ENCODE measurements at regions not wholly inside any gene's neighbourhood (a gene's known extent, or its start where the extent isn't known, plus 50 kb on each side); places are given as distances from the start of the nearest gene placed in this dataset.

DNA sequence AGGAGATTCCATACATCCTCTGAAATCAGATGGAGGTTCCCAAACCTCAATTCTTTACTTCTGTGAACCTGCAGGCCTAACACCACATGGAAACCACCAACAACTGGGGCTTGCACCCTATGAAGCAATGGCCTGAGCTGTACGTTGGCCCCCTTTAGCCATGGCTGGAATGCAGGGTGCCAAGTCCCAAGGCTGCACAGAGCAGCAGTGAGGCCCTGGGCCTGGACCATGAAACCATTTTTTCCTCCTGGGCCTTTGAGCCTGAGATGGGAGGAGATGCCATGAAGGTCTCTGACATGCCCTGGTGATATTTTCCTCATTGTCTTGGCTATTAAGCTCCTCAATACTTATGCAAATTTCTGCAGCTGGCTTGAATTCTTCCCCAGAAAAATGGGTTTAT is 983.8 kb downstream of the CDH9 start:
- no peak overlapping the region for H3K9ac ChIP-seq (ENCODE audit: low read length in 5 of 5)
- no peaks in the 10 kb centered on the region for H3K27me3 ChIP-seq (ENCODE audit: control insufficient read depth in 5 of 5, insufficient read depth in 4 of 5, low read length in 5 of 5)
- H3K4me1 ChIP-seq (ENCODE audit: control insufficient read depth in 5 of 5, insufficient read depth in 5 of 5, low read length in 5 of 5) = peaks cover 0 to 13% (median 0%) of the 10 kb centered on the region in 5 donors
- H3K36me3 ChIP-seq (ENCODE audit: control insufficient read depth in 5 of 5, insufficient read depth in 5 of 5, low read length in 5 of 5) = no peaks in the 10 kb centered on the region
- no peak overlapping the region for H3K27ac ChIP-seq (ENCODE audit: low read depth, low read length)
- H3K4me3 ChIP-seq (ENCODE audit: low read depth in 1 of 5, low read length in 5 of 5) = no peak overlapping the region
- H3K9me3 ChIP-seq (ENCODE audit: control insufficient read depth in 5 of 5, low read length in 5 of 5) = peaks cover 0 to 4% (median 0%) of the 10 kb centered on the region in 5 donors

DNA sequence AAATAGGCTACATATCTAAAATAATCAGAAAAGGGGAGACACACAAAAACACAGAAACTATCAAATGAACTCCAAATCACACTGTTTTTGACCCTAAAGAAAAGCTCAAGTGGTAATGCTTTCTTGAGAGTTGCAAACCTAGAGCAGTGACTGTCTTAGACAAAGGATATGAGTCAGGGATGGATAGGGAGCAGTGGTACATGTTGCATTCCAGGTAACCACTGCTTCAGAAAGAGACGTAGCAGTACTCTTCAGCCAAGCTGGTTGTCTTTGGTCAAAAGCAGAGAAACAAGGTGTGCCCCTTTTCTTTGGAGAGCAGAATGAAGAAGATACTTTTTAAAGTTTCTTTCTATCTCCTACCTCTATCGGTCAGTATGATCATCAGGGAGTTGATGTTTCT is 1003.6 kb downstream of the CDH9 start:
- Histone ChIP-seq H3K27ac (ENCODE audit: low read depth, low read length) (no peak overlapping the region), H3K27me3 (ENCODE audit: control insufficient read depth in 5 of 5, insufficient read depth in 4 of 5, low read length in 5 of 5) (no peaks in the 10 kb centered on the region), H3K4me3 (ENCODE audit: low read depth in 1 of 5, low read length in 5 of 5) (no peak overlapping the region), H3K9ac (ENCODE audit: low read length in 5 of 5) (no peak overlapping the region), H3K9me3 (ENCODE audit: control insufficient read depth in 5 of 5, low read length in 5 of 5) (peaks cover 0 to 5% (median 0%) of the 10 kb centered on the region in 5 donors), H3K4me1 (ENCODE audit: control insufficient read depth in 5 of 5, insufficient read depth in 5 of 5, low read length in 5 of 5) (no peaks in the 10 kb centered on the region), H3K36me3 (ENCODE audit: control insufficient read depth in 5 of 5, insufficient read depth in 5 of 5, low read length in 5 of 5) (no peaks in the 10 kb centered on the region)

DNA sequence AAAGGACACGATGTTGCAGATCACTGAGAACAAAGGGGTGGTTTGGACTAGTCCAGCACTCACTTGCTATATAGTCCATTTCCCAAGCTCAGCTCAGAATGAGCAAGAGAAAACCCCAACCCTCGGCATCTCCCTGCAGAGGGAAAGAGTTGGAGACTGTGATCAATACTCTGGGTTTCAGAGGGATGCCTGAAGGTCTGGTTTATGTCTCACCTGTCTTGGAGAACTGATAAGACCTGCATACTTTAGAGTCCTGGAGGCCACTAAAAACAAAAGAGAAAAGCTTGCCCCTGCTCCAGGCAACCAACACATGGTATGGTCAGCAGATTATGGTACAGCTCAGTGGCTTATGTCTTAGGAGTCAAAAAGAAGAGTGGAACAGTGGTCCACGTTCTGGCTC is 1006.9 kb downstream of the CDH9 start:
- H3K9me3 ChIP-seq (ENCODE audit: control insufficient read depth in 5 of 5, low read length in 5 of 5) = peaks cover 0 to 5% (median 0%) of the 10 kb centered on the region in 5 donors
- H3K27me3 ChIP-seq (ENCODE audit: control insufficient read depth in 5 of 5, insufficient read depth in 4 of 5, low read length in 5 of 5) = no peaks in the 10 kb centered on the region
- no peak overlapping the region for H3K27ac ChIP-seq (ENCODE audit: low read depth, low read length)
- H3K4me1 ChIP-seq (ENCODE audit: control insufficient read depth in 5 of 5, insufficient read depth in 5 of 5, low read length in 5 of 5) = no peaks in the 10 kb centered on the region
- H3K36me3 ChIP-seq (ENCODE audit: control insufficient read depth in 5 of 5, insufficient read depth in 5 of 5, low read length in 5 of 5) = no peaks in the 10 kb centered on the region
- H3K4me3 ChIP-seq (ENCODE audit: low read depth in 1 of 5, low read length in 5 of 5) = no peak overlapping the region
- no peak overlapping the region for H3K9ac ChIP-seq (ENCODE audit: low read length in 5 of 5)

GRCh38 chr5:26026044-26026443 is 1012.3 kb downstream of the CDH9 start:
- H3K9me3 ChIP-seq (ENCODE audit: control insufficient read depth in 5 of 5, low read length in 5 of 5) = peaks cover 0 to under 1% (median 0%) of the 10 kb centered on the region in 5 donors
- H3K36me3 ChIP-seq (ENCODE audit: control insufficient read depth in 5 of 5, insufficient read depth in 5 of 5, low read length in 5 of 5) = no peaks in the 10 kb centered on the region
- H3K4me1 ChIP-seq (ENCODE audit: control insufficient read depth in 5 of 5, insufficient read depth in 5 of 5, low read length in 5 of 5) = peaks cover 0 to 3% (median 0%) of the 10 kb centered on the region in 5 donors
- H3K27me3 ChIP-seq (ENCODE audit: control insufficient read depth in 5 of 5, insufficient read depth in 4 of 5, low read length in 5 of 5) = no peaks in the 10 kb centered on the region
- no peak overlapping the region for H3K9ac ChIP-seq (ENCODE audit: low read length in 5 of 5)
- no peak overlapping the region for H3K27ac ChIP-seq (ENCODE audit: low read depth, low read length)
- no peak overlapping the region for H3K4me3 ChIP-seq (ENCODE audit: low read depth in 1 of 5, low read length in 5 of 5)

- Histone ChIP-seq H3K4me1 (ENCODE audit: control insufficient read depth in 5 of 5, insufficient read depth in 5 of 5, low read length in 5 of 5) (peaks cover 0 to 3% (median 0%) of the 10 kb centered on the region in 5 donors), H3K27me3 (ENCODE audit: control insufficient read depth in 5 of 5, insufficient read depth in 4 of 5, low read length in 5 of 5) (no peaks in the 10 kb centered on the region), H3K27ac (ENCODE audit: low read depth, low read length) (no peak overlapping the region), H3K4me3 (ENCODE audit: low read depth in 1 of 5, low read length in 5 of 5) (no peak overlapping the region), H3K9ac (ENCODE audit: low read length in 5 of 5) (no peak overlapping the region), H3K36me3 (ENCODE audit: control insufficient read depth in 5 of 5, insufficient read depth in 5 of 5, low read length in 5 of 5) (no peaks in the 10 kb centered on the region), H3K9me3 (ENCODE audit: control insufficient read depth in 5 of 5, low read length in 5 of 5) (no peaks in the 10 kb centered on the region)
Observed at GRCh38 chr5:26024774-26025173, 1013.6 kb downstream of the CDH9 start.

GRCh38 chr5:26023361-26023760 is 1015.0 kb downstream of the CDH9 start:
- Histone ChIP-seq H3K27ac (ENCODE audit: low read depth, low read length) (no peak overlapping the region), H3K9me3 (ENCODE audit: control insufficient read depth in 5 of 5, low read length in 5 of 5) (no peaks in the 10 kb centered on the region), H3K9ac (ENCODE audit: low read length in 5 of 5) (no peak overlapping the region), H3K4me3 (ENCODE audit: low read depth in 1 of 5, low read length in 5 of 5) (no peak overlapping the region), H3K36me3 (ENCODE audit: control insufficient read depth in 5 of 5, insufficient read depth in 5 of 5, low read length in 5 of 5) (no peaks in the 10 kb centered on the region), H3K27me3 (ENCODE audit: control insufficient read depth in 5 of 5, insufficient read depth in 4 of 5, low read length in 5 of 5) (no peaks in the 10 kb centered on the region), H3K4me1 (ENCODE audit: control insufficient read depth in 5 of 5, insufficient read depth in 5 of 5, low read length in 5 of 5) (peaks cover 0 to 3% (median 0%) of the 10 kb centered on the region in 5 donors)

DNA sequence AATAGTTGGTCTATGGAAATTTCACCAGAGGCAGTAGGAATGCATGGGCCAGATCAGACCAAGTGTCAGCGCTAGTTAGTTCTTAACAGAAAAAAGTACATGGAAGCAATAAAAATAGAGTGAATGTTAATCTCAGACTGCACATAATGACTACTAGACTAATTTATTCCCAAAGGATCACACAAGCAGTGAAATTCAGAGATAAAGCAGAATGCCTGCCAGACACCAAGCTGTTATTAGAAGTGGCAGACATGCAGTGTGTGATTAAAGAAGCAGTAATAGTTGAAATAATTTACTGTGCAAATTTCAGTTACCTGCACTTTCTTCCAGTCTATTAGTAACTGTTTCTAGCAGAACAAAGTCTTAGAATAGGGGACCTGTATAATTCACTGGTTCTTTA is 1024.2 kb downstream of the CDH9 start:
- H3K9me3 ChIP-seq (ENCODE audit: control insufficient read depth in 5 of 5, low read length in 5 of 5) = no peaks in the 10 kb centered on the region
- H3K4me3 ChIP-seq (ENCODE audit: low read depth in 1 of 5, low read length in 5 of 5) = no peak overlapping the region
- H3K27ac ChIP-seq (ENCODE audit: low read depth, low read length) = no peak overlapping the region
- H3K36me3 ChIP-seq (ENCODE audit: control insufficient read depth in 5 of 5, insufficient read depth in 5 of 5, low read length in 5 of 5) = no peaks in the 10 kb centered on the region
- H3K27me3 ChIP-seq (ENCODE audit: control insufficient read depth in 5 of 5, insufficient read depth in 4 of 5, low read length in 5 of 5) = no peaks in the 10 kb centered on the region
- H3K9ac ChIP-seq (ENCODE audit: low read length in 5 of 5) = no peak overlapping the region
- H3K4me1 ChIP-seq (ENCODE audit: control insufficient read depth in 5 of 5, insufficient read depth in 5 of 5, low read length in 5 of 5) = peaks cover 0 to 4% (median 0%) of the 10 kb centered on the region in 5 donors

DNA sequence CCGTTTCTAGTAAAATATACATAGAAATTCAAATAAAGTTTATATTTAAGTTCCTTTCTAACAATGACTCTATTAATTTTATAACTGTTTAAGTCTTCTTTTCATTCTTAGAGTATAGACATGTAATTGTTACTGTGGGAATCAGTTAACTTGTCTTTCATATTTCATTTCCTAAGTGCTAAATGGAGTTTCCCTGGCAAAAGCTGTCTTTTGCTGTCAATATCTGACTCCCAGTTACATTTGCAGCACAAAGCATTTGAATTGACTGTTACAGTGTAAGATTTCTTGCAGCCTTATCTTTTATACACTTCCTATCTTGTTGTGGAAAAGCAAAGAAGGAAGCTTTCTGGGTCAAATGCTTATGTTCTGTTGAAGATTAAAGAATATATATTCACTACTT is 1026.3 kb downstream of the CDH9 start:
- no peak overlapping the region for H3K4me3 ChIP-seq (ENCODE audit: low read depth in 1 of 5, low read length in 5 of 5)
- H3K27me3 ChIP-seq (ENCODE audit: control insufficient read depth in 5 of 5, insufficient read depth in 4 of 5, low read length in 5 of 5) = no peaks in the 10 kb centered on the region
- no peak overlapping the region for H3K9ac ChIP-seq (ENCODE audit: low read length in 5 of 5)
- H3K36me3 ChIP-seq (ENCODE audit: control insufficient read depth in 5 of 5, insufficient read depth in 5 of 5, low read length in 5 of 5) = no peaks in the 10 kb centered on the region
- H3K27ac ChIP-seq (ENCODE audit: low read depth, low read length) = no peak overlapping the region
- peaks cover 0 to 4% (median 0%) of the 10 kb centered on the region in 5 donors for H3K4me1 ChIP-seq (ENCODE audit: control insufficient read depth in 5 of 5, insufficient read depth in 5 of 5, low read length in 5 of 5)
- H3K9me3 ChIP-seq (ENCODE audit: control insufficient read depth in 5 of 5, low read length in 5 of 5) = no peaks in the 10 kb centered on the region

DNA sequence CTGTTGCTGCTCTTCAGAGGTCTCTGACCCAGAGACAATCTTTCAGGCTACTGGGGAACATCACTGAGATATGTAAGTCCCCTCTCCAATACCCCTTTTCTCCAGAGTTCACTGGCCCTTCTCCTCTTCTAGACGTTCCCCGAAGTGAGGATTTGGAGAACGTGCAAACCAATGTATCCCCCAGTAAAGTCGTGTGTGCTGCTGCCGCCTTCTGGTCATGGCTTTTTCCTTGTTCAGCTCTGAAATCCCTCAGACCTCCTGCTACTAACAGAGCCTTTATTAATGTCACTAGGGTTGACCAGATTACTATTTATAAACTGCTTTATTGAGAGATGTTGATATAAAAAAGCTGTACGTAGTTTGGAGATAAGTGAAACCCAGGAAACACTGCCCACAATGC is 1028.6 kb downstream of the CDH9 start:
- no peaks in the 10 kb centered on the region for H3K27me3 ChIP-seq (ENCODE audit: control insufficient read depth in 5 of 5, insufficient read depth in 4 of 5, low read length in 5 of 5)
- no peaks in the 10 kb centered on the region for H3K36me3 ChIP-seq (ENCODE audit: control insufficient read depth in 5 of 5, insufficient read depth in 5 of 5, low read length in 5 of 5)
- no peak overlapping the region for H3K27ac ChIP-seq (ENCODE audit: low read depth, low read length)
- peak overlapping the region in 1 of 5 donors; percentile 12 for H3K4me3 ChIP-seq (ENCODE audit: low read depth in 1 of 5, low read length in 5 of 5)
- H3K9ac ChIP-seq (ENCODE audit: low read length in 5 of 5) = peak overlapping the region in 1 of 5 donors; percentile 20
- no peaks in the 10 kb centered on the region for H3K9me3 ChIP-seq (ENCODE audit: control insufficient read depth in 5 of 5, low read length in 5 of 5)
- peaks cover 0 to 4% (median 0%) of the 10 kb centered on the region in 5 donors for H3K4me1 ChIP-seq (ENCODE audit: control insufficient read depth in 5 of 5, insufficient read depth in 5 of 5, low read length in 5 of 5)

DNA sequence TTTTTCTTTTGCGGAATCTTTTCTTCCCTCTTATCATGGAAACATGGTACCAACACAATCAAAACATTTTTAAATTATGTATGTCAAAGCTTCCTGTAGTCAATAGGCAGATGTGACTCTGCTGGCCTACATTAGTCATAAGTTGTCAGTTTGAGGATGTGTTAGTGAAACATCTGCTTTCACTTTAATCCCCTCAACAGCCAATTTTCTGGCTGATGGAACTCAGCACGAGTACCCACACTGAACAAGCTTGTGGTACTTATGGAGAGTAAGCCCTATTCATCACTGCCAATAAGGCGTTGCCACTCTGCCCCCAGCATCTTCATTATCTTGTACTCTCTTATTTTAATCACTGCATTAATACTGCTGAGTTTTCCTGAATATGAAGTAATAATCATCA is 1034.4 kb downstream of the CDH9 start:
- Histone ChIP-seq H3K27me3 (ENCODE audit: control insufficient read depth in 5 of 5, insufficient read depth in 4 of 5, low read length in 5 of 5) (no peaks in the 10 kb centered on the region), H3K4me1 (ENCODE audit: control insufficient read depth in 5 of 5, insufficient read depth in 5 of 5, low read length in 5 of 5) (no peaks in the 10 kb centered on the region), H3K9me3 (ENCODE audit: control insufficient read depth in 5 of 5, low read length in 5 of 5) (no peaks in the 10 kb centered on the region), H3K27ac (ENCODE audit: low read depth, low read length) (no peak overlapping the region), H3K4me3 (ENCODE audit: low read depth in 1 of 5, low read length in 5 of 5) (no peak overlapping the region), H3K9ac (ENCODE audit: low read length in 5 of 5) (no peak overlapping the region), H3K36me3 (ENCODE audit: control insufficient read depth in 5 of 5, insufficient read depth in 5 of 5, low read length in 5 of 5) (no peaks in the 10 kb centered on the region)

DNA sequence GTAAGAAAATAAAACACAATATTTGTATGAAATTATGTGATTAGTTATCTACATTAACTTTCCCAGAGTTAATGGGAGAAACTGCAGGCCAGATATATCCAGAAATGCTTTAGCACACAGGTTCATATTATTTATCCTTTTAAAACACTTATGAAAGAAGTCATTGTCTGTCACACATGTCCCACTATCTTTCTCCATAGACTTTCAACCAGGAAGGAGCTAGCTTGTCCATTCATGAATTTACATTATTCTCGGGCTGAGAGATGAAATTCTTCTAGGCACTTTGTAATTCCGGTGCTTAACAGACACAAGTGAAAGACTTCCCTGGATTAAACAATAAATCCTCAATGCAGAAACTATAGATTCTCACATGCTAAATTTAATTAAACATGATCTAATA is 1043.2 kb downstream of the CDH9 start:
- Histone ChIP-seq H3K36me3 (ENCODE audit: control insufficient read depth in 5 of 5, insufficient read depth in 5 of 5, low read length in 5 of 5) (no peaks in the 10 kb centered on the region), H3K4me1 (ENCODE audit: control insufficient read depth in 5 of 5, insufficient read depth in 5 of 5, low read length in 5 of 5) (no peaks in the 10 kb centered on the region), H3K4me3 (ENCODE audit: low read depth in 1 of 5, low read length in 5 of 5) (no peak overlapping the region), H3K27me3 (ENCODE audit: control insufficient read depth in 5 of 5, insufficient read depth in 4 of 5, low read length in 5 of 5) (no peaks in the 10 kb centered on the region), H3K9ac (ENCODE audit: low read length in 5 of 5) (no peak overlapping the region), H3K9me3 (ENCODE audit: control insufficient read depth in 5 of 5, low read length in 5 of 5) (no peaks in the 10 kb centered on the region), H3K27ac (ENCODE audit: low read depth, low read length) (no peak overlapping the region)

Data from subcutaneous abdominal adipose tissue (tissue), 5 donors.